Spleen (tissue), 7 donors: ENCODE measurements at regions not wholly inside any gene's neighbourhood (a gene's known extent, or its start where the extent isn't known, plus 50 kb on each side); places are given as distances from the start of the nearest gene placed in this dataset.

ENCODE experiments used
- POLR2AphosphoS5 ChIP-seq, 3 donors: sonication (generic); formaldehyde crosslinking; IDR thresholded peaks; one replicate each; pipeline ENCODE4 v1.5.1; 2017; ENCODE audit warnings: antibody characterized with exemption in 3 of 3
- TF ChIP-seq, protein P1 (sequence below), 11 experiments: fragments of 200-600 bp in 7 of 11; fragments of 450-650 bp in 4 of 11; sonication (generic) in 4 of 11; IDR thresholded peaks in 8 of 11; conservative IDR thresholded peaks in 3 of 11; 1 replicate in 7 of 11; 2 replicates in 4 of 11; pipeline versions ENCODE4 v1.4.0 to v1.8.0; 2016 to 2021; ENCODE audit warnings: antibody characterized with exemption in 11 of 11, inconsistent platforms in 4 of 11, mild to moderate bottlenecking in 1 of 11
- donor health status: DM: no; HTN: no; CAD: no; lungs with moderate emphysema.
- donor health status: DM: no; HTN: no; CAD: no.
- donor health status: DM: no; HTN: no; CAD: no.

GRCh38 chr16:85479972-85480726, 133.0 kb upstream of the GSE1 start:
- TF ChIP-seq, protein P1, sequence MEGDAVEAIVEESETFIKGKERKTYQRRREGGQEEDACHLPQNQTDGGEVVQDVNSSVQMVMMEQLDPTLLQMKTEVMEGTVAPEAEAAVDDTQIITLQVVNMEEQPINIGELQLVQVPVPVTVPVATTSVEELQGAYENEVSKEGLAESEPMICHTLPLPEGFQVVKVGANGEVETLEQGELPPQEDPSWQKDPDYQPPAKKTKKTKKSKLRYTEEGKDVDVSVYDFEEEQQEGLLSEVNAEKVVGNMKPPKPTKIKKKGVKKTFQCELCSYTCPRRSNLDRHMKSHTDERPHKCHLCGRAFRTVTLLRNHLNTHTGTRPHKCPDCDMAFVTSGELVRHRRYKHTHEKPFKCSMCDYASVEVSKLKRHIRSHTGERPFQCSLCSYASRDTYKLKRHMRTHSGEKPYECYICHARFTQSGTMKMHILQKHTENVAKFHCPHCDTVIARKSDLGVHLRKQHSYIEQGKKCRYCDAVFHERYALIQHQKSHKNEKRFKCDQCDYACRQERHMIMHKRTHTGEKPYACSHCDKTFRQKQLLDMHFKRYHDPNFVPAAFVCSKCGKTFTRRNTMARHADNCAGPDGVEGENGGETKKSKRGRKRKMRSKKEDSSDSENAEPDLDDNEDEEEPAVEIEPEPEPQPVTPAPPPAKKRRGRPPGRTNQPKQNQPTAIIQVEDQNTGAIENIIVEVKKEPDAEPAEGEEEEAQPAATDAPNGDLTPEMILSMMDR (IDR thresholded peaks at IDR 0.05 in 8 of 11, conservative IDR thresholded peaks at IDR 0.05 in 3 of 11) = peak in 6 of 11 experiments; percentile 17 to 56 (median 44)
- no peak for TF ChIP-seq POLR2AphosphoS5 (IDR thresholded peaks at IDR 0.05)
